Ascending aorta (tissue), 2 donors: ENCODE measurements at regions not wholly inside any gene's neighbourhood (a gene's known extent, or its start where the extent isn't known, plus 50 kb on each side); places are given as distances from the start of the nearest gene placed in this dataset.

Experiments used
- DNase-seq, 2 donors: peaks; one replicate each; pipeline ENCODE4 v3.0.0-alpha.2; 2019; ENCODE audit warnings: low spot score in 2 of 2
- H3K27ac ChIP-seq, 2 donors: fragments of 200-600 bp; sonication (generic); one replicate each; pipeline ENCODE4 v1.5.1; 2016 to 2017; ENCODE audit warnings: mild to moderate bottlenecking in 1 of 2
- H3K27me3 ChIP-seq: fragments of 200-600 bp; sonication (generic); one replicate; pipeline ENCODE4 v1.5.1; 2017
- H3K36me3 ChIP-seq, 2 donors: fragments of 200-600 bp; sonication (generic); one replicate each; pipeline ENCODE4 v1.5.1; 2016
- H3K4me1 ChIP-seq, 2 donors: fragments of 200-600 bp; sonication (generic); one replicate each; pipeline ENCODE4 v1.5.1; 2016 to 2017; ENCODE audit warnings: mild to moderate bottlenecking in 1 of 2
- H3K4me3 ChIP-seq, 2 donors: fragments of 200-600 bp; sonication (generic); one replicate each; pipeline ENCODE4 v1.5.1; 2016 to 2017; ENCODE audit warnings: mild to moderate bottlenecking in 1 of 2
- H3K9me3 ChIP-seq, 2 donors: fragments of 200-600 bp; sonication (generic); one replicate each; pipeline ENCODE4 v1.5.1; 2016
- CTCF ChIP-seq, 3 experiments: fragments of 200-600 bp in 2 of 3; fragments of 450-650 bp in 1 of 3; sonication (generic) in 2 of 3; IDR thresholded peaks; one replicate each; pipeline ENCODE4 v1.5.1; 2016 to 2019; ENCODE audit warnings: antibody characterized with exemption in 3 of 3, mild to moderate bottlenecking in 1 of 3, moderate library complexity in 1 of 3
- intact Hi-C: fragments of 100-400 bp; cut with DNase I; formaldehyde crosslinking; loops from one replicate; pipeline ENCODE4 v1.15.1; 2023

- Histone ChIP-seq H3K27ac (no peak overlapping the region), H3K27me3 (no peaks in the 10 kb centered on the region), H3K4me3 (no peak overlapping the region), H3K4me1 (no peaks in the 10 kb centered on the region), H3K36me3 (no peaks in the 10 kb centered on the region), H3K9me3 (no peaks in the 10 kb centered on the region)
- no peak for DNase-seq
- TF ChIP-seq CTCF (IDR thresholded peaks at IDR 0.05) = no peak
- intact Hi-C loops = no loop called here
Observed at GRCh38 chr3:115321400-115321805, 174.3 kb upstream of the ZBTB20 start.

GRCh38 chr3:115322901-115323300, 175.8 kb upstream of the ZBTB20 start:
- no peak overlapping the region for H3K27ac ChIP-seq
- no peak for DNase-seq
- no peaks in the 10 kb centered on the region for H3K36me3 ChIP-seq
- TF ChIP-seq CTCF (IDR thresholded peaks at IDR 0.05) = no peak
- no peaks in the 10 kb centered on the region for H3K4me1 ChIP-seq
- H3K9me3 ChIP-seq = no peaks in the 10 kb centered on the region
- no peak overlapping the region for H3K4me3 ChIP-seq
- intact Hi-C loops = no loop called here
- no peaks in the 10 kb centered on the region for H3K27me3 ChIP-seq

- intact Hi-C loops = no loop called here
- H3K4me3 ChIP-seq = no peak overlapping the region
- DNase-seq = no peak
- H3K9me3 ChIP-seq = no peaks in the 10 kb centered on the region
- H3K27me3 ChIP-seq = no peaks in the 10 kb centered on the region
- no peaks in the 10 kb centered on the region for H3K36me3 ChIP-seq
- TF ChIP-seq CTCF (IDR thresholded peaks at IDR 0.05) = no peak
- no peaks in the 10 kb centered on the region for H3K4me1 ChIP-seq
- no peak overlapping the region for H3K27ac ChIP-seq
Observed at GRCh38 chr3:115323380-115323779, 176.3 kb upstream of the ZBTB20 start.

GRCh38 chr3:115324056-115324455, 177.0 kb upstream of the ZBTB20 start:
- TF ChIP-seq CTCF (IDR thresholded peaks at IDR 0.05) = no peak
- H3K27ac ChIP-seq = no peak overlapping the region
- intact Hi-C loops = no loop called here

GRCh38 chr3:115325539-115325938, 178.5 kb upstream of the ZBTB20 start:
- no peak overlapping the region for H3K4me3 ChIP-seq
- TF ChIP-seq CTCF (IDR thresholded peaks at IDR 0.05) = no peak
- intact Hi-C loops = no loop called here
- no peaks in the 10 kb centered on the region for H3K9me3 ChIP-seq
- no peak for DNase-seq
- no peaks in the 10 kb centered on the region for H3K4me1 ChIP-seq
- no peaks in the 10 kb centered on the region for H3K27me3 ChIP-seq
- no peak overlapping the region for H3K27ac ChIP-seq
- no peaks in the 10 kb centered on the region for H3K36me3 ChIP-seq

More at GRCh38 chr3:115324056-115324455, 177.0 kb upstream of the ZBTB20 start:
- no peak for DNase-seq
- Histone ChIP-seq H3K4me1 (no peaks in the 10 kb centered on the region), H3K9me3 (no peaks in the 10 kb centered on the region), H3K4me3 (no peak overlapping the region), H3K36me3 (no peaks in the 10 kb centered on the region), H3K27me3 (no peaks in the 10 kb centered on the region)

GRCh38 chr3:115330430-115330829, 183.3 kb upstream of the ZBTB20 start:
- H3K4me3 ChIP-seq = no peak overlapping the region
- intact Hi-C loops = no loop called here

More at GRCh38 chr3:115330430-115330829, 183.3 kb upstream of the ZBTB20 start:
- H3K27ac ChIP-seq = no peak overlapping the region
- no peaks in the 10 kb centered on the region for H3K27me3 ChIP-seq
- H3K4me1 ChIP-seq = no peaks in the 10 kb centered on the region
- no peaks in the 10 kb centered on the region for H3K9me3 ChIP-seq
- no peaks in the 10 kb centered on the region for H3K36me3 ChIP-seq
- DNase-seq = no peak
- no peak for TF ChIP-seq CTCF (IDR thresholded peaks at IDR 0.05)
